Astrocyte of the cerebellum (primary cell): ENCODE measurements at regions not wholly inside any gene's neighbourhood (a gene's known extent, or its start where the extent isn't known, plus 50 kb on each side); places are given as distances from the start of the nearest gene placed in this dataset.

Experiments
- DNase-seq: peaks from one replicate; pipeline ENCODE4 v3.0.0-alpha.2; 2011; ENCODE audit warnings: low read depth
- H3K4me3 ChIP-seq: 2 replicates; pipeline ENCODE4 v1.5.1; 2011; ENCODE audit warnings: mild to moderate bottlenecking, low read depth, low read length, moderate library complexity
- in situ Hi-C: cut with HindIII; loops from 2 replicates; pipeline ENCODE4 v1.10.0; 2017; ENCODE audit warnings: low sequenced_read_pairs
- TF ChIP-seq, protein P1 (sequence below): IDR thresholded peaks from 2 replicates; pipeline ENCODE4 v1.5.1; 2012; ENCODE audit warnings: low read length, low read depth, moderate library complexity, mild to moderate bottlenecking; ENCODE audit errors: missing control alignments

DNA sequence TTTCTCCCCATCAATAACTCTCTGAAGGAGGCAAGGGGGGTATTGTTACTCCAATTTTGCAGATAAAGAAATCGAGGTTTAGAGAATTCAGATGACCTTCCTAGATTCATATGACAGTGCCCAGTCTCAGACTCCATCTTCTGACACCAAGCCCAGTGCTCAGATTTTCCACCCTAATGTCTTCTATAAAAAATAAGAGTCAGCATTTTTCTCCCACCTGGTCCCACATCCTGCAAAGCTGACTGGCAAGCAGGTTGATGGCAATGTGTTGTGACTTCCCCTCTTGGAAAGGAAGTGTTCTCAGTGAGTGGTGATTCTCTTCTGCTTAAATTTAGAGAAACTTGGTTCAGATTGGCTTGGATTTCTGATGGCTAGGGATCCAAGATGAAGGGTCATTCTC, 129.4 kb downstream of the SOX9 start:
- in situ Hi-C loops = no loop called here
- no peak for DNase-seq
- H3K4me3 ChIP-seq = no peak overlapping the region
- TF ChIP-seq, protein P1, sequence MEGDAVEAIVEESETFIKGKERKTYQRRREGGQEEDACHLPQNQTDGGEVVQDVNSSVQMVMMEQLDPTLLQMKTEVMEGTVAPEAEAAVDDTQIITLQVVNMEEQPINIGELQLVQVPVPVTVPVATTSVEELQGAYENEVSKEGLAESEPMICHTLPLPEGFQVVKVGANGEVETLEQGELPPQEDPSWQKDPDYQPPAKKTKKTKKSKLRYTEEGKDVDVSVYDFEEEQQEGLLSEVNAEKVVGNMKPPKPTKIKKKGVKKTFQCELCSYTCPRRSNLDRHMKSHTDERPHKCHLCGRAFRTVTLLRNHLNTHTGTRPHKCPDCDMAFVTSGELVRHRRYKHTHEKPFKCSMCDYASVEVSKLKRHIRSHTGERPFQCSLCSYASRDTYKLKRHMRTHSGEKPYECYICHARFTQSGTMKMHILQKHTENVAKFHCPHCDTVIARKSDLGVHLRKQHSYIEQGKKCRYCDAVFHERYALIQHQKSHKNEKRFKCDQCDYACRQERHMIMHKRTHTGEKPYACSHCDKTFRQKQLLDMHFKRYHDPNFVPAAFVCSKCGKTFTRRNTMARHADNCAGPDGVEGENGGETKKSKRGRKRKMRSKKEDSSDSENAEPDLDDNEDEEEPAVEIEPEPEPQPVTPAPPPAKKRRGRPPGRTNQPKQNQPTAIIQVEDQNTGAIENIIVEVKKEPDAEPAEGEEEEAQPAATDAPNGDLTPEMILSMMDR = no peak

GRCh38 chr17:72253597-72253996, 132.8 kb downstream of the SOX9 start:
- no peak for DNase-seq
- in situ Hi-C loops = no loop called here
- H3K4me3 ChIP-seq = no peak overlapping the region
- TF ChIP-seq, protein P1 = no peak

DNA sequence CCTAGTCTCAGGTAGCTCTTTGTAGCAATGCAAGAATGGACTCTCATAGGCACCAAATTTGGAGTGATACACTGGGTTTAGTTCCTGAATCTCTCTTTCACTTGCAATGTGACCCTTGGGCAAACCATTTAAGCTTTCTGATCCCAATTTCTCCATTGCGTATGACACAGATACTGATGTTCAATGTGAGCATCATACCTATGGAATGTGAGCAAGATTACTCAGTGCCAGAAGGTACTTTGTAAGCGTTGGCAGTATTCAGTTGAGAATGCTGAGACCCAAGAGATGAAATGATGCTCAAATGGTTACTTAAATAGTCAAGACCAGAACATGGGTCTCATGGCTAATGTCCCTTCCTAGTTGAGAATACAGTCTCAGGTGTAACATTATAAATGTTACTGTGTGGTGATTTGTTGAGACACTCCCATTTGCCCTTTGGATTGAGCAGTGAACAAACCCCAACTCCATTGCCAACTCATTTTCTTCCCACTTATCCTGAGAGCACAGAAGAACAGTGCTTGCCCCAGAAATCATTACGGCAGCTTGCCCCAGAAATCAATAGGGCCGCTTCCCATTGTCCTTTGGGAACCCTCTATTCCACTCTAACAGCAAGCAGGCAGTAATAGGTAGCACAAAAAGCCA, 134.1 kb downstream of the SOX9 start:
- DNase-seq = no peak
- TF ChIP-seq, protein P1 = no peak
- in situ Hi-C loops = no loop called here
- no peak overlapping the region for H3K4me3 ChIP-seq

GRCh38 chr17:72255481-72255880, 134.7 kb downstream of the SOX9 start:
- in situ Hi-C loops = no loop called here
- no peak overlapping the region for H3K4me3 ChIP-seq
- TF ChIP-seq, protein P1 = no peak
- DNase-seq = no peak

- no peak overlapping the region for H3K4me3 ChIP-seq
- in situ Hi-C loops = no loop called here
- TF ChIP-seq, protein P1 = no peak
- DNase-seq = no peak
Observed at GRCh38 chr17:72258711-72259110, 137.9 kb downstream of the SOX9 start.

- in situ Hi-C loops = no loop called here
- no peak for DNase-seq
- H3K4me3 ChIP-seq = no peak overlapping the region
- TF ChIP-seq, protein P1 = no peak
Observed at GRCh38 chr17:72259922-72260321, 139.1 kb downstream of the SOX9 start.
